ENCODE measurements at regions not wholly inside any gene's neighbourhood (a gene's known extent, or its start where the extent isn't known, plus 50 kb on each side); places are given as distances from the start of the nearest gene placed in this dataset.

DNA sequence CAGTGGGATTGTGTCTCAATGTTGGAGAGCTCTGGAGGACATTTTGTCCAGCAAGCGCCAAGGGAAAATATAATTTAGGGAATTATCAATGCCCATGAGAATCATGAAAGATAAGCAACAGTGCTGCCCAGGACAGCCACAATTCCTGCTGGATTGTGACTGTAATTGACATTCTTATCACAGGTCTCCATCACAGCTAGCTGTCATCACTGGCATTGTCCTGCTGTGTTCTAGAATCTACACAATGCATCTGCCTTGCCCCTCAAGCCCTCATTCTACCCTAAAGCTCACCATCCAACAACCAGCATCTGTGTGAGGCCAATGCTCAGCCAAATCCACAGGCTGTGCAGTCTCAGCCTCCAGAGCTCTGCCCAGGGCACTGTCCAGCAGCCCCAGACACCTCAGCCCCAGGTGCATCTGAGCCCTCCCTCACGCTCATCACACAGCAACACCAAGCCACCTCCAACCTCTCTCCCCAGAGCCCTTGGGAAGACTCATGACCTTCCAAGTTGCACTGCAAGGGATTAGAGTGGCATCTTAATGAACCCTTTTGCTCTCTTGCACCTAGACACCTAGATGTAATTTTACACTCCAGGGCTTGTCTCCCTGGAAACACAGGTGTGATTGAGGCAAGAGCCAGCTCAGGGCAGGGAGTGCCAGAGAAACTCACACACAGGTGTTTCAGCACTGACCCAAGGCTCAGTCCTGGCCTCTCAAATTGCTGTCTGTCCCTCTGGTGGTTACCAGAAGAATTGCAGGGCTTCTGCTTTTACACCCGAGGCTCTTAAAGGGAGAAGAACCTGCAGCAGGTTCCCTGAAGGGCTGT, 85.2 kb upstream of the PHACTR3 start:
- Histone ChIP-seq H3K4me3 (no peak overlapping the region), H3K27ac (no peak overlapping the region)
- no peak for DNase-seq (ENCODE audit: low spot score)
- TF ChIP-seq, protein P1, sequence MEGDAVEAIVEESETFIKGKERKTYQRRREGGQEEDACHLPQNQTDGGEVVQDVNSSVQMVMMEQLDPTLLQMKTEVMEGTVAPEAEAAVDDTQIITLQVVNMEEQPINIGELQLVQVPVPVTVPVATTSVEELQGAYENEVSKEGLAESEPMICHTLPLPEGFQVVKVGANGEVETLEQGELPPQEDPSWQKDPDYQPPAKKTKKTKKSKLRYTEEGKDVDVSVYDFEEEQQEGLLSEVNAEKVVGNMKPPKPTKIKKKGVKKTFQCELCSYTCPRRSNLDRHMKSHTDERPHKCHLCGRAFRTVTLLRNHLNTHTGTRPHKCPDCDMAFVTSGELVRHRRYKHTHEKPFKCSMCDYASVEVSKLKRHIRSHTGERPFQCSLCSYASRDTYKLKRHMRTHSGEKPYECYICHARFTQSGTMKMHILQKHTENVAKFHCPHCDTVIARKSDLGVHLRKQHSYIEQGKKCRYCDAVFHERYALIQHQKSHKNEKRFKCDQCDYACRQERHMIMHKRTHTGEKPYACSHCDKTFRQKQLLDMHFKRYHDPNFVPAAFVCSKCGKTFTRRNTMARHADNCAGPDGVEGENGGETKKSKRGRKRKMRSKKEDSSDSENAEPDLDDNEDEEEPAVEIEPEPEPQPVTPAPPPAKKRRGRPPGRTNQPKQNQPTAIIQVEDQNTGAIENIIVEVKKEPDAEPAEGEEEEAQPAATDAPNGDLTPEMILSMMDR (IDR thresholded peaks at IDR 0.05): peak; percentile 67

DNA sequence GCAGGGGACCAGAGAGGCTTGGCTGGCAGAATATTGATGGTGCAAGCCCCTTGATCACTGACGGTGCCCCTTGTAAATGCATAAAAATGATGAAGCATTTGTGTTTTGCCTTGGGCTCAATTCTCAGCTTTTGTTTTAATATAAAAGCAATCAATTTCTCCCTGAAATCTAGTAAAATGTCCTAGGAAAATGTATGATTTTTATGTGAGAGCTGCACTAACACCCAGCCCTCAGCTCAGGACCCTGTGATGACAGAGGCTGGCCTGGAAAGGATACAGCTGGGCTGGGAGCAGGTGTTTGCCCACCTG, 84.7 kb upstream of the PHACTR3 start:
- TF ChIP-seq, protein P1 (IDR thresholded peaks at IDR 0.05): no peak
- no peak overlapping the region for H3K4me3 ChIP-seq
- no peak for DNase-seq (ENCODE audit: low spot score)
- H3K27ac ChIP-seq: no peak overlapping the region

DNA sequence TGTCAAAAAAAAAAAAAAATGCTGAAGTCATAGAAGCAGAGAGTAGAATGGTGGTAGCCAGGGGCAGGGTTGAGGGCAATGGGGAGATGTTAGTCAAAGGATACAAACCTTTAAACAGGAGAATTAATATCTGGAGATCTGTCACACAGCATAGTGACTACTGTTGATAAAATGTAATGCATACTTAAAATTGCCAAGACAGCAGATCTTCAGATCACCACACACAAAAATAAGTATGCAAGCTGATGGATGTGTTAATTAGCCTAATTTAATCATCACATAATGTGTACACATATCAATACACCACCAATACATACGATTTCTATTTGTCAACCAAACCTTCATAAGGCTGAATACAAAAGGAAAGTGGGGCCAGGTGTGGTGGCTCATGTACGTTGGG, 83.5 kb upstream of the PHACTR3 start:
- DNase-seq (ENCODE audit: low spot score): no peak
- TF ChIP-seq, protein P1 (IDR thresholded peaks at IDR 0.05): no peak
- Histone ChIP-seq H3K27ac (no peak overlapping the region), H3K4me3 (no peak overlapping the region)

DNA sequence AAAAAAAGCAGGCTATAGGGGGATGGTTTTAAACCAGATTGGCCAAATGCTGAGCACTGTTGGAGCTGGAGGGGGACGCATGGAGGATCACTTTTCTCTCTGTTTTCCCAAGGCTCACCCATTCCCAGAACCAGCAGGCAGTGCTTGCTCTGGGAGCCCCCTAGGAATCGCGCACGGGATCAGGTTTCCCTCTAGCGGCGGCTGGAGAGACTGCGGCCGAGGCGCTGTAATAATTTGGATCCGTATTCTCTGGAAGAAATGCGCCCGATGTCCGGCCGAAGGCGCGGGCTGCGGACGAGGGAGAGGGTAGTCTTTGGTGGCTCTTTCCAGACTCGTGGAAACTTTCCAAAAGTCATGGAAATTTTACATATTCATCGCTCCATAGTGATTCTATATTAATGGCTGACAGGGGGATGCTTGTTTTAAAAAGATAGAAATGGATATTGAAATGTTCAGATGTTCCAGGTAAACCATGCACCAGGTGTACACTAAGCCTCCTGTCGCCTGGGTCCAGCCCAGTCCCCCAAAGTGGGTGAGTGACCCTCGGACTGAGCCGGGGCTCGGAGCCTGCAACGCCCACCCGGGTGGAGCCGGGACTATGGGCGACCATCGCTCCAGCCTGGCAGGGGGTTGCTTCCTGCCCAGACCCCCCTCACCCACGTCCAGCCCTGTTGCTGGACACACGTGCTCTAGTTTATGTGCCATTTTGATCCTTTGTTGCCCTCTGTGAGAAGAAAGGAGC, 78.7 kb upstream of the PHACTR3 start:
- H3K4me3 ChIP-seq: no peak overlapping the region
- no peak overlapping the region for H3K27ac ChIP-seq
- TF ChIP-seq, protein P1 (IDR thresholded peaks at IDR 0.05): peak; percentile 75
- DNase-seq (ENCODE audit: low spot score): no peak

- H3K27ac ChIP-seq: no peak overlapping the region
- TF ChIP-seq, protein P1 (IDR thresholded peaks at IDR 0.05): no peak
- no peak for DNase-seq (ENCODE audit: low spot score)
Observed at GRCh38 chr20:59526242-59527225, 77.8 kb upstream of the PHACTR3 start.

GRCh38 chr20:59530782-59531181, 73.6 kb upstream of the PHACTR3 start:
- Histone ChIP-seq H3K27ac (no peak overlapping the region), H3K4me3 (no peak overlapping the region)
- TF ChIP-seq, protein P1 (IDR thresholded peaks at IDR 0.05): no peak
- no peak for DNase-seq (ENCODE audit: low spot score)

More at GRCh38 chr20:59526242-59527225, 77.8 kb upstream of the PHACTR3 start:
- no peak overlapping the region for H3K4me3 ChIP-seq

All from coronary artery (tissue), 2 donors.